ENCODE measurements at regions not wholly inside any gene's neighbourhood (a gene's known extent, or its start where the extent isn't known, plus 50 kb on each side); places are given as distances from the start of the nearest gene placed in this dataset.
"Not testable (repeated sequence)": the region's sequence is repeated elsewhere in the genome, so short reads cannot be mapped to it uniquely, and the experiment has no call there.

DNA sequence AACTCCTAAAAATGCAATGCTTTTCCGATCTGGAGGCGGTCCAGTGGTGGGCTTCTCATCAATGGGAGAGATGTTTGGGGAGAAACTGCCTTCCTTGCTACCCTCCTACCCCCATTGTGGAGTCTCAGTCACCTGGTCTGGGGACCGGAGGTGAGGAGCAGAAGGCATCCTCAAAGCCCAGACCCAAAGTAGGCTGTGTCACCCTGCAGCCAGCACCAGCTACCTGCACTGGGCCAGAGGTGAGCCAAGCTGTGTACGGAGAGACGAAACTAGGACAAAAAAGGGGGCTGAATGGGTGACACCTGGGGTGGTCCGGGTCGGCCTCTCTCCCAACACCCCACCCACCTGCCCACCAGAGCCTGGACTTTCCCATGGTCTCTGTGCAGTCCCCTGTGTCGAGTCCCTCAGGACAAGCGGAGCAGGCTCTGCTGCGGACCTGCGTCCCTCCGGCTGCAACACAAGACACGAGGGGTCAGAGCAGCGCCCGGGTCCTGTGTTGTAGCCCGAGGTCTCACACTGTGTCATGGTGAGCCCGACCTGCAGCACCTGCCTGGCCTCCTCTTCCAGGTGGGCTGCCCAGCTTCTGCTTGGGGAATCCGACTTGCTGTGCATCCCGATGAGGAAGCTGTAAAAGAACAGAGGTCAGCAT, 68.0 kb upstream of the RMP24 start:
- TF ChIP-seq, protein P1, sequence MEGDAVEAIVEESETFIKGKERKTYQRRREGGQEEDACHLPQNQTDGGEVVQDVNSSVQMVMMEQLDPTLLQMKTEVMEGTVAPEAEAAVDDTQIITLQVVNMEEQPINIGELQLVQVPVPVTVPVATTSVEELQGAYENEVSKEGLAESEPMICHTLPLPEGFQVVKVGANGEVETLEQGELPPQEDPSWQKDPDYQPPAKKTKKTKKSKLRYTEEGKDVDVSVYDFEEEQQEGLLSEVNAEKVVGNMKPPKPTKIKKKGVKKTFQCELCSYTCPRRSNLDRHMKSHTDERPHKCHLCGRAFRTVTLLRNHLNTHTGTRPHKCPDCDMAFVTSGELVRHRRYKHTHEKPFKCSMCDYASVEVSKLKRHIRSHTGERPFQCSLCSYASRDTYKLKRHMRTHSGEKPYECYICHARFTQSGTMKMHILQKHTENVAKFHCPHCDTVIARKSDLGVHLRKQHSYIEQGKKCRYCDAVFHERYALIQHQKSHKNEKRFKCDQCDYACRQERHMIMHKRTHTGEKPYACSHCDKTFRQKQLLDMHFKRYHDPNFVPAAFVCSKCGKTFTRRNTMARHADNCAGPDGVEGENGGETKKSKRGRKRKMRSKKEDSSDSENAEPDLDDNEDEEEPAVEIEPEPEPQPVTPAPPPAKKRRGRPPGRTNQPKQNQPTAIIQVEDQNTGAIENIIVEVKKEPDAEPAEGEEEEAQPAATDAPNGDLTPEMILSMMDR (conservative IDR thresholded peaks at IDR 0.05) = no peak
- H3K27ac ChIP-seq = no peak overlapping the region

DNA sequence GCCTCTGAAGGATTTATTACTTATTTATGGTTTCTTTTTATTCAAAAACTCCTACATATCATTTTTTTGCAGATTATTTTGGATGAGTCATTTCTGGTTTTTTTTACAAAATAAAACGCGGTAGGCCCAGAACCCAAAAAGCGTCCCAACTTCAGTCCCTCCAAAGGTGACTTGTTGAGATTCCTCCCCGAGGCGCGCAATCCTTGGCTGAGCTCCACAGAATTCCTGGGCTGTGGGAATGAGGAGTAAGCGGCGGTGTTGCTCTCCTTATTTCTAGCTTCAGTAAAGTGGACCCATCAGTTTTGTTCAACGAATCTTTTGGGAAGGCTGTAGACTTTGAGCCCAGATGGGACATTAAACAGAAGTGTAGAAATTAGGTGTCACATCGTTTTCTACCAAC, 67.0 kb upstream of the RMP24 start:
- H3K27ac ChIP-seq = no peak overlapping the region
- TF ChIP-seq, protein P1 (conservative IDR thresholded peaks at IDR 0.05) = no peak

DNA sequence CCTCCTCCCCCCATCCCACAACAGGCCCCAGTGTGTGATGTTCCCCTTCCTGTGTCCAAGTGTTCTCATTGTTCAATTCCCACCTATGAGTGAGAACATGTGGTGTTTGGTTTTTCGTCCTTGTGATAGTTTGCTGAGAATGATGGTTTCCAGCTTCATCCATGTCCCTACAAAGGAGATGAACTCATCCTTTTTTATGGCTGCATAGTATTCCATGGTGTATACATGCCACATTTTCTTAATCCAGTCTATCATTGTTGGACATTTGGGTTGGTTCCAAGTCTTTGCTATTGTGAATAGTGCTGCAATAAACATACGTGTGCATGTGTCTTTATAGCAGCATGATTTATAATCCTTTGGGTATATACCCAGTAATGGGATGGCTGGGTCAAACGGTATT, 66.2 kb upstream of the RMP24 start:
- H3K27ac ChIP-seq = not testable (repeated sequence)

DNA sequence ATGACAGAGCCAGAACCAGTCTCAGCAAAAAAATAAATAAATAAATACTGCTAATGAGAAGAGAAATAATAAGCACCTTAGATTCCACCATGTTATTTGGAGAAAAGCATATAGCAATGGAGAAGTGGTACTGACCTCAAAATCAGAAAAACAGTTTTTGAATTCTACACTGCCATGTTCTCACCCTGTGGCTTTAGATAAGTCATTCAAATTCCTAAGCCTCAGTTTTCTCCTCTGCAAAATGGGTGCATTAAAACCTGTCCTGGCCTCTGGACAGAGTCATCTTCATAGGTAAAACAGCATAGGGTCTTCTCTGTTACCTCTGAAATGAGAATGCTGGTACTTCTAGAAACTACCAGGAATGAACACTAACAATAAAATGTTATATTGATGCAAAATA, 62.2 kb upstream of the RMP24 start:
- no peak overlapping the region for H3K27ac ChIP-seq
- TF ChIP-seq, protein P1 (conservative IDR thresholded peaks at IDR 0.05) = no peak

DNA sequence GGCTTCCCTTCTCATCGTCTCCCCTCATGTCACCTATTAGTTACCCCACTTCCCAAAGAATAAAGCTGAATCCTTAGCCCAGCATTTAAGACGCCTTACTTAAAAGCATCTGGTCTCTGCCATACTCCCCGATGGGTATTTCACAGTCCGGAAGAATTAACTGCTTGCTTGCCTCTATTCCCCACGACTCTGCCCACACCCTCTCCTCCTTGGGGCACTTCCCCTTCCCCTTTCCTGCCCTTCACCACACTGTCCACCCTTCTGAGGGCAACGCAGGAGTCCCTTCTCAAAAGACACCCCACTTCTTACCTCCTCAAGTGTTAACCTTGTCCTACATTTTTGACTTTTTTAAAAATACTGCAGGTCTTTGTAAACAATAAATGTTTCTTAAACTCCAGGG, 60.1 kb upstream of the RMP24 start:
- TF ChIP-seq, protein P1 (conservative IDR thresholded peaks at IDR 0.05) = no peak
- no peak overlapping the region for H3K27ac ChIP-seq

DNA sequence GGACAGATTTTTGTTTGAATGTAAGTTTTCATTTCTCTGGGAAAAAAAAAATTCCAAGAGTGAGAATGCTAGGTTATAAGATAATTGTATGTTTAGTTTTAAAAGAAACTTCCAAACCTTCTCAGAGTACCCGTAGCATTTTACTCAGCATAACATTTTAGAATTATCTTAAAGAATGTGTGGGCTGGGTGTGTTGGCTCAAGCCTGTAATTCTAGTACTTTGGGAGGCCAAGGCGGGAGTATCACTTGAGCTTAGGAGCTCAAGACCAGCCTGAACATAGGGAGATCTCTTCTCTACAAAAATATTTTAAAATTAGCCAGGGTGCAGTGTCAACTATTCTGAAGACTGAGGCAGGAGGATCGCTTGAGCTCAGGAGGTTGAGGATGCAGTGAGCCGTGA, 57.4 kb upstream of the RMP24 start:
- no peak overlapping the region for H3K27ac ChIP-seq
- TF ChIP-seq, protein P1 (conservative IDR thresholded peaks at IDR 0.05) = no peak

DNA sequence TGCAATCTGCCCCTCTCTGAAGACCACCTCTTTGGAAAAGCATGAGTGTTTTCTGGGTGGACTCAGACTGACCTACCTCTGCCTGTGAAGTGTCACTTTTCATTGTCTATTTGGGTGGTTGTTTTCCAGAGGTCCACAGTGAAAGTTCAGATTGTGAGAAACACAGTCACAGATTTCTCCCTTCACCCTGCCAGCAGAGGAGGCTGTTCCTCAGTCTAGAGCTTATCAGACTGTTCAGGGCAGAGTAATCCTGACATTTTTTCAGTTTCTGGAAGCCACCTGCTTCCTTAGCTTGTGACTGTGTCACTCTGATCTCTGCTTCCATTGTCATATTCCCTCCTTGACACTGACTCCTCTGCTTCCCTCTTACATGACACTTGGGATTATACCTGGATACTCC, 55.4 kb upstream of the RMP24 start:
- H3K27ac ChIP-seq = no peak overlapping the region

DNA sequence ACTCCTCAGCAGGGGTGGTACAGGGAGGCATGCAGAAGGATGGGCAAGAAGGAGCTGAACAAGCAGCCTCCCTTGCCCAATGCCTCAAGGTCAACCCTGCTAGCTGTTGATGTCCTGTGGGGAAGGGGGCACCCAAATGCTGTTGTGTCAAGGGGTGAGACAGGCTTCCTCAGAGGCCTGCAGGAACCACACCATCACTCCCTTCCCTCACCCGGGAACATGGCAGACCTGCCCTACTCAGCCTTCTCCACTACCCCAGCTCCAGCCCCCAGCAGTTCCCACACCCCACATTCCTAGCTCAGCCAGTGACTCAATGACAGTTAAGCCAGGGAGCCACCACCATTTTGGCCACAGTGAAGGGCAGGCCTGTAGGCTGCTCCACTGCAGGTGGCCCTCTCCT, 53.9 kb upstream of the RMP24 start:
- H3K27ac ChIP-seq = no peak overlapping the region
- TF ChIP-seq, protein P1 (conservative IDR thresholded peaks at IDR 0.05) = no peak

More for the DNA sequence above, 55.4 kb upstream of the RMP24 start:
- TF ChIP-seq, protein P1 (conservative IDR thresholded peaks at IDR 0.05) = peak; percentile 66
